ENCODE measurements at regions not wholly inside any gene's neighbourhood (a gene's known extent, or its start where the extent isn't known, plus 50 kb on each side); places are given as distances from the start of the nearest gene placed in this dataset.
A peak's percentile ranks its signal among the peaks of the same experiment; 100 is the strongest.

- H3K4me3 ChIP-seq (ENCODE audit: insufficient read depth, low read length, poor library complexity, severe bottlenecking), result no peak overlapping the region
- TF ChIP-seq EZH2phosphoT487 (conservative IDR thresholded peaks at IDR 0.05; ENCODE audit: low read length), result no peak
- TF ChIP-seq, protein P1, sequence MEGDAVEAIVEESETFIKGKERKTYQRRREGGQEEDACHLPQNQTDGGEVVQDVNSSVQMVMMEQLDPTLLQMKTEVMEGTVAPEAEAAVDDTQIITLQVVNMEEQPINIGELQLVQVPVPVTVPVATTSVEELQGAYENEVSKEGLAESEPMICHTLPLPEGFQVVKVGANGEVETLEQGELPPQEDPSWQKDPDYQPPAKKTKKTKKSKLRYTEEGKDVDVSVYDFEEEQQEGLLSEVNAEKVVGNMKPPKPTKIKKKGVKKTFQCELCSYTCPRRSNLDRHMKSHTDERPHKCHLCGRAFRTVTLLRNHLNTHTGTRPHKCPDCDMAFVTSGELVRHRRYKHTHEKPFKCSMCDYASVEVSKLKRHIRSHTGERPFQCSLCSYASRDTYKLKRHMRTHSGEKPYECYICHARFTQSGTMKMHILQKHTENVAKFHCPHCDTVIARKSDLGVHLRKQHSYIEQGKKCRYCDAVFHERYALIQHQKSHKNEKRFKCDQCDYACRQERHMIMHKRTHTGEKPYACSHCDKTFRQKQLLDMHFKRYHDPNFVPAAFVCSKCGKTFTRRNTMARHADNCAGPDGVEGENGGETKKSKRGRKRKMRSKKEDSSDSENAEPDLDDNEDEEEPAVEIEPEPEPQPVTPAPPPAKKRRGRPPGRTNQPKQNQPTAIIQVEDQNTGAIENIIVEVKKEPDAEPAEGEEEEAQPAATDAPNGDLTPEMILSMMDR (IDR thresholded peaks at IDR 0.05; ENCODE audit: insufficient read depth, low read length, poor library complexity, severe bottlenecking), result no peak
- no peak overlapping the region for H3K27ac ChIP-seq (ENCODE audit: low read depth, low read length)
- no peak overlapping the region for H2AFZ ChIP-seq (ENCODE audit: low read depth, low read length, severe bottlenecking)
- no peaks in the 10 kb centered on the region for H3K36me3 ChIP-seq (ENCODE audit: low read length)
- H3K27me3 ChIP-seq (ENCODE audit: low read length), result no peaks in the 10 kb centered on the region
- H3K79me2 ChIP-seq (ENCODE audit: insufficient read depth, low read length), result no peaks in the 10 kb centered on the region
- no peak overlapping the region for H3K9ac ChIP-seq (ENCODE audit: low read length)
- no peaks in the 10 kb centered on the region for H3K9me2 ChIP-seq (replicated peaks; ENCODE audit: insufficient read depth, low read length)
- no peaks in the 10 kb centered on the region for H3K9me3 ChIP-seq (ENCODE audit: insufficient read depth, low read length)
- H4K20me1 ChIP-seq (ENCODE audit: low read depth, low read length), result no peaks in the 10 kb centered on the region
- H3F3A ChIP-seq (ENCODE audit: insufficient read depth), result no peaks in the 10 kb centered on the region
- H3K4me2 ChIP-seq (ENCODE audit: low read depth, low read length, poor library complexity, severe bottlenecking), result no peak overlapping the region
Observed at GRCh38 chr1:84755216-84755615, 65.0 kb upstream of the SSX2IP start.

- Histone ChIP-seq H3K9me3 (ENCODE audit: insufficient read depth, low read length) (no peaks in the 10 kb centered on the region), H3K27me3 (ENCODE audit: low read length) (no peaks in the 10 kb centered on the region), H3K36me3 (ENCODE audit: low read length) (no peaks in the 10 kb centered on the region), H3K4me2 (ENCODE audit: low read depth, low read length, poor library complexity, severe bottlenecking) (no peak overlapping the region), H3K79me2 (ENCODE audit: insufficient read depth, low read length) (no peaks in the 10 kb centered on the region), H3F3A (ENCODE audit: insufficient read depth) (no peaks in the 10 kb centered on the region), H3K9me2 (replicated peaks; ENCODE audit: insufficient read depth, low read length) (no peaks in the 10 kb centered on the region), H2AFZ (ENCODE audit: low read depth, low read length, severe bottlenecking) (no peak overlapping the region), H3K4me3 (ENCODE audit: insufficient read depth, low read length, poor library complexity, severe bottlenecking) (no peak overlapping the region), H4K20me1 (ENCODE audit: low read depth, low read length) (no peaks in the 10 kb centered on the region), H3K9ac (ENCODE audit: low read length) (no peak overlapping the region), H3K27ac (ENCODE audit: low read depth, low read length) (no peak overlapping the region)
- TF ChIP-seq, protein P1 (IDR thresholded peaks at IDR 0.05; ENCODE audit: insufficient read depth, low read length, poor library complexity, severe bottlenecking), result no peak
- TF ChIP-seq EZH2phosphoT487 (conservative IDR thresholded peaks at IDR 0.05; ENCODE audit: low read length), result no peak
Observed at GRCh38 chr1:84754386-84754703, 64.1 kb upstream of the SSX2IP start.

DNA sequence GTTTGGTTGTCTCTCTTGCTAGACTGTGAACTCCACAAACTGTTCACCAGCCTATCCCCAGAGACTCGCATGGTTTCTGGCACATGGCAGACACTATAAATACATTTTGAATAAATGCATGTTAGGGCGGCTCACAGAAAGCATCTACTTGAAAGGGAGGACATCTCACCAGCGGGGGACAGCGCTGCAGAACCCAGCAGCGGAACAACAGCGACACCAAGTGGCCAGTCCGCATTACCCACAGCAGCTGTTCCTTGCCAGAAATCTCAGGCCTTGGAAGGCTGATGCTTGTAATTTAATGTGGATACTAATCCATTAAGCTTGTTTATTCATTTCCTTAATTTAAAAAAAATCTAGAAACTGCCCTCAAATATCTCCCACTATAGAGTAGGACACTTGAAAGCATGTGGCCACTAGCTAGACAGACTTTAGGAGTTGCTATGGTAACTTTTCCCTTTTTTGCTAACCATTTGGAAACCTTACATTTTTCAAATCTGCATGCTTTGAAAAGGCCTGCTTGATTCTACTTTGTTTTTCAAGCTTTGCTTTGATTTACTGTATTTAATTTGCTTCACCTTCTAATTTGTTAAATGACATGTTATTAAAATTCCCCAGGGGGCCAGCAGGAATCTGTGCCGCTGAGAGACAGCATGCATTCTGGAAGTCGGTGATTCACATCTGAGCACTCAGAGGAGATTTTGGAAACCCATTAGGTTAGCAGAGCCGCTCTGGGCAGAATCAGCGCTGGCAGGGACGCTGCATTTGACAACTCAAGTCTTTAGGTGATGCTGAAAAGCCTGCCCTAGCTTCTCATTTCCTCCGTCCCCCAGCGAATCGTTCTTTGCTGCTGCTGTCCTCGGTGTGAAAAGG is 63.5 kb upstream of the SSX2IP start:
- no peaks in the 10 kb centered on the region for H3K36me3 ChIP-seq (ENCODE audit: low read length)
- H3K27ac ChIP-seq (ENCODE audit: low read depth, low read length), result no peak overlapping the region
- no peak overlapping the region for H3K4me2 ChIP-seq (ENCODE audit: low read depth, low read length, poor library complexity, severe bottlenecking)
- H3K4me3 ChIP-seq (ENCODE audit: insufficient read depth, low read length, poor library complexity, severe bottlenecking), result no peak overlapping the region
- H3K9ac ChIP-seq (ENCODE audit: low read length), result no peak overlapping the region
- TF ChIP-seq, protein P1 (IDR thresholded peaks at IDR 0.05; ENCODE audit: insufficient read depth, low read length, poor library complexity, severe bottlenecking), result peak; percentile 94
- TF ChIP-seq EZH2phosphoT487 (conservative IDR thresholded peaks at IDR 0.05; ENCODE audit: low read length), result no peak
- no peaks in the 10 kb centered on the region for H4K20me1 ChIP-seq (ENCODE audit: low read depth, low read length)
- H3K27me3 ChIP-seq (ENCODE audit: low read length), result no peaks in the 10 kb centered on the region
- no peaks in the 10 kb centered on the region for H3K79me2 ChIP-seq (ENCODE audit: insufficient read depth, low read length)
- H2AFZ ChIP-seq (ENCODE audit: low read depth, low read length, severe bottlenecking), result no peak overlapping the region
- H3K9me3 ChIP-seq (ENCODE audit: insufficient read depth, low read length), result no peaks in the 10 kb centered on the region
- H3F3A ChIP-seq (ENCODE audit: insufficient read depth), result no peaks in the 10 kb centered on the region
- H3K9me2 ChIP-seq (replicated peaks; ENCODE audit: insufficient read depth, low read length), result no peaks in the 10 kb centered on the region
